Peyer's patch (tissue), 4 donors: ENCODE measurements at regions not wholly inside any gene's neighbourhood (a gene's known extent, or its start where the extent isn't known, plus 50 kb on each side); places are given as distances from the start of the nearest gene placed in this dataset.

Experiments used
- DNase-seq, 3 donors: peaks; one replicate each; pipeline ENCODE4 v3.0.0-alpha.2; 2017 to 2019
- H3K27ac ChIP-seq, 4 donors: fragments of 200-600 bp; sonication (generic); one replicate each; pipeline ENCODE4 v1.5.1; 2016 to 2019
- H3K27me3 ChIP-seq, 2 donors: fragments of 200-600 bp; sonication (generic); one replicate each; pipeline ENCODE4 v1.5.1; 2019
- H3K36me3 ChIP-seq, 3 donors: fragments of 200-600 bp; sonication (generic); one replicate each; pipeline ENCODE4 v1.5.1; 2016 to 2019
- H3K4me1 ChIP-seq, 4 donors: fragments of 200-600 bp; sonication (generic); one replicate each; pipeline ENCODE4 v1.5.1; 2016 to 2019
- H3K4me3 ChIP-seq, 4 donors: fragments of 200-600 bp; sonication (generic); 1 replicate in 3 of 4; 2 replicates in 1 of 4; pipeline ENCODE4 v1.5.1; 2016 to 2019; ENCODE audit warnings: mild to moderate bottlenecking in 1 of 4
- H3K9me3 ChIP-seq, 4 donors: fragments of 200-600 bp; sonication (generic); one replicate each; pipeline ENCODE4 v1.5.1; 2016 to 2019; ENCODE audit warnings: mild to moderate bottlenecking in 1 of 4
- POLR2A ChIP-seq, 2 donors: fragments of 450-650 bp; IDR thresholded peaks; one replicate each; pipeline ENCODE4 v1.5.1; 2017; ENCODE audit warnings: antibody characterized with exemption in 2 of 2, mild to moderate bottlenecking in 2 of 2, moderate library complexity in 2 of 2
- TF ChIP-seq, protein P1 (sequence below), 6 experiments: fragments of 450-650 bp in 4 of 6; fragments of 200-600 bp in 2 of 6; sonication (generic) in 1 of 6; IDR thresholded peaks; one replicate each; pipeline ENCODE4 v1.5.1; 2017 to 2019; ENCODE audit warnings: antibody characterized with exemption in 6 of 6, mild to moderate bottlenecking in 3 of 6, moderate library complexity in 1 of 6

GRCh38 chr5:145161391-145161790, 673.8 kb downstream of the PRELID2 start:
- no peaks in the 10 kb centered on the region for H3K4me1 ChIP-seq
- no peaks in the 10 kb centered on the region for H3K36me3 ChIP-seq
- H3K27ac ChIP-seq = no peak overlapping the region
- no peaks in the 10 kb centered on the region for H3K27me3 ChIP-seq
- no peak for DNase-seq
- no peak overlapping the region for H3K4me3 ChIP-seq
- no peak for TF ChIP-seq POLR2A (IDR thresholded peaks at IDR 0.05)
- TF ChIP-seq, protein P1, sequence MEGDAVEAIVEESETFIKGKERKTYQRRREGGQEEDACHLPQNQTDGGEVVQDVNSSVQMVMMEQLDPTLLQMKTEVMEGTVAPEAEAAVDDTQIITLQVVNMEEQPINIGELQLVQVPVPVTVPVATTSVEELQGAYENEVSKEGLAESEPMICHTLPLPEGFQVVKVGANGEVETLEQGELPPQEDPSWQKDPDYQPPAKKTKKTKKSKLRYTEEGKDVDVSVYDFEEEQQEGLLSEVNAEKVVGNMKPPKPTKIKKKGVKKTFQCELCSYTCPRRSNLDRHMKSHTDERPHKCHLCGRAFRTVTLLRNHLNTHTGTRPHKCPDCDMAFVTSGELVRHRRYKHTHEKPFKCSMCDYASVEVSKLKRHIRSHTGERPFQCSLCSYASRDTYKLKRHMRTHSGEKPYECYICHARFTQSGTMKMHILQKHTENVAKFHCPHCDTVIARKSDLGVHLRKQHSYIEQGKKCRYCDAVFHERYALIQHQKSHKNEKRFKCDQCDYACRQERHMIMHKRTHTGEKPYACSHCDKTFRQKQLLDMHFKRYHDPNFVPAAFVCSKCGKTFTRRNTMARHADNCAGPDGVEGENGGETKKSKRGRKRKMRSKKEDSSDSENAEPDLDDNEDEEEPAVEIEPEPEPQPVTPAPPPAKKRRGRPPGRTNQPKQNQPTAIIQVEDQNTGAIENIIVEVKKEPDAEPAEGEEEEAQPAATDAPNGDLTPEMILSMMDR (IDR thresholded peaks at IDR 0.05) = no peak
- H3K9me3 ChIP-seq = peaks cover 0 to 3% (median 0%) of the 10 kb centered on the region in 4 donors

GRCh38 chr5:145160679-145161078, 674.5 kb downstream of the PRELID2 start:
- TF ChIP-seq, protein P1 (IDR thresholded peaks at IDR 0.05) = no peak
- no peak for TF ChIP-seq POLR2A (IDR thresholded peaks at IDR 0.05)
- no peak overlapping the region for H3K27ac ChIP-seq

GRCh38 chr5:145158730-145159129, 676.4 kb downstream of the PRELID2 start:
- Histone ChIP-seq H3K9me3 (no peaks in the 10 kb centered on the region), H3K27me3 (no peaks in the 10 kb centered on the region), H3K4me1 (no peaks in the 10 kb centered on the region), H3K4me3 (no peak overlapping the region), H3K36me3 (no peaks in the 10 kb centered on the region), H3K27ac (no peak overlapping the region)
- TF ChIP-seq, protein P1 (IDR thresholded peaks at IDR 0.05) = no peak
- DNase-seq = no peak

More at GRCh38 chr5:145160679-145161078, 674.5 kb downstream of the PRELID2 start:
- DNase-seq = no peak
- no peaks in the 10 kb centered on the region for H3K36me3 ChIP-seq
- H3K27me3 ChIP-seq = no peaks in the 10 kb centered on the region
- H3K4me1 ChIP-seq = no peaks in the 10 kb centered on the region
- H3K9me3 ChIP-seq = peaks cover 0 to 3% (median 0%) of the 10 kb centered on the region in 4 donors
- H3K4me3 ChIP-seq = no peak overlapping the region

- Histone ChIP-seq H3K9me3 (no peaks in the 10 kb centered on the region), H3K27ac (no peak overlapping the region), H3K4me3 (no peak overlapping the region), H3K27me3 (no peaks in the 10 kb centered on the region), H3K36me3 (no peaks in the 10 kb centered on the region), H3K4me1 (no peaks in the 10 kb centered on the region)
- DNase-seq = no peak
- TF ChIP-seq, protein P1 (IDR thresholded peaks at IDR 0.05) = no peak
- no peak for TF ChIP-seq POLR2A (IDR thresholded peaks at IDR 0.05)
Measured at GRCh38 chr5:145157841-145158240, 677.3 kb downstream of the PRELID2 start.

DNA sequence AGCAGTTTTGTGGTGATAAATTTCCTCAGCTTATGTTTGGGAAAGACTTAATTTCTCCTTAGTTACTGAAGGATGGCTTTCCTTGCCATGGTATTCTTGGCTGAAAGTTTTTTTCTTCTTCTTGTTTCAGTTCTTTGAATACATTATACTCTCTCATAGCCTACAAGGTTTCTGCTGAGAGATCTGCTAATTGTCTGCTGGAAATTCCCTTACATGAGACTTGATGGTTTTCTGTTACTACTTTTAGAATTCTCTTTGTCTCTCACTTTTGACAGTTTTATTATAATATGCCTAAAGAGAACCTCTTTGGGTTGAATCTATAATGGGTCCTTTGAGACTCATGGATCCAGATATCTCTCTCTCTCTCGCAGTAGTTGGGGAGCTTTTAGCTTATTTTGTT, 693.6 kb downstream of the PRELID2 start:
- no peak for DNase-seq
- H3K4me1 ChIP-seq = no peaks in the 10 kb centered on the region
- H3K4me3 ChIP-seq = no peak overlapping the region
- no peaks in the 10 kb centered on the region for H3K9me3 ChIP-seq
- no peak overlapping the region for H3K27ac ChIP-seq
- no peaks in the 10 kb centered on the region for H3K36me3 ChIP-seq
- no peak for TF ChIP-seq POLR2A (IDR thresholded peaks at IDR 0.05)
- TF ChIP-seq, protein P1 (IDR thresholded peaks at IDR 0.05) = no peak
- no peaks in the 10 kb centered on the region for H3K27me3 ChIP-seq

- TF ChIP-seq, protein P1 (IDR thresholded peaks at IDR 0.05) = no peak
- no peak for TF ChIP-seq POLR2A (IDR thresholded peaks at IDR 0.05)
- no peak for DNase-seq
- Histone ChIP-seq H3K4me1 (no peaks in the 10 kb centered on the region), H3K27ac (no peak overlapping the region), H3K9me3 (no peaks in the 10 kb centered on the region), H3K4me3 (no peak overlapping the region), H3K27me3 (no peaks in the 10 kb centered on the region), H3K36me3 (no peaks in the 10 kb centered on the region)
Measured at GRCh38 chr5:145130996-145131395, 704.1 kb downstream of the PRELID2 start.
